HG03097 (cell line): ENCODE measurements at regions not wholly inside any gene's neighbourhood (a gene's known extent, or its start where the extent isn't known, plus 50 kb on each side); places are given as distances from the start of the nearest gene placed in this dataset.
A peak's percentile ranks its signal among the peaks of the same experiment; 100 is the strongest.

Source experiments
- ATAC-seq: cut with Tn5 transposase; IDR thresholded peaks from one replicate; pipeline ENCODE4 v1.9.1; 2021; ENCODE audit not compliant: unreplicated experiment, low FRiP score

- no peak for ATAC-seq
Observed at GRCh38 chr2:62447411-62447810, 58.6 kb downstream of the TMEM17 start.

- ATAC-seq = no peak
Observed at GRCh38 chr2:62446491-62446890, 59.5 kb downstream of the TMEM17 start.

- no peak for ATAC-seq
Observed at GRCh38 chr2:62443886-62444285, 62.1 kb downstream of the TMEM17 start.

- no peak for ATAC-seq
Observed at GRCh38 chr2:62443471-62443870, 62.5 kb downstream of the TMEM17 start.

GRCh38 chr2:62441824-62442223, 64.2 kb downstream of the TMEM17 start:
- no peak for ATAC-seq

- ATAC-seq = no peak
Observed at GRCh38 chr2:62441421-62441820, 64.6 kb downstream of the TMEM17 start.

- ATAC-seq = no peak
Observed at GRCh38 chr2:62440281-62440946, 65.6 kb downstream of the TMEM17 start.

- no peak for ATAC-seq
Observed at GRCh38 chr2:62439425-62439824, 66.6 kb downstream of the TMEM17 start.

- no peak for ATAC-seq
Observed at GRCh38 chr2:62437785-62438184, 68.2 kb downstream of the TMEM17 start.

- ATAC-seq = no peak
Observed at GRCh38 chr2:62435720-62436119, 70.3 kb downstream of the TMEM17 start.

- no peak for ATAC-seq
Observed at GRCh38 chr2:62432407-62432806, 73.6 kb downstream of the TMEM17 start.

- no peak for ATAC-seq
Observed at GRCh38 chr2:62431512-62431911, 74.5 kb downstream of the TMEM17 start.

GRCh38 chr2:62430146-62430545, 75.8 kb downstream of the TMEM17 start:
- no peak for ATAC-seq

- no peak for ATAC-seq
Observed at GRCh38 chr2:62427146-62427545, 78.8 kb downstream of the TMEM17 start.

- ATAC-seq = no peak
Observed at GRCh38 chr2:62426154-62426912, 79.7 kb downstream of the TMEM17 start.

- no peak for ATAC-seq
Observed at GRCh38 chr2:62425684-62426083, 80.3 kb downstream of the TMEM17 start.

GRCh38 chr2:62424899-62425298, 81.1 kb downstream of the TMEM17 start:
- ATAC-seq = no peak

- ATAC-seq = no peak
Observed at GRCh38 chr2:62423883-62424458, 82.0 kb downstream of the TMEM17 start.

- ATAC-seq = no peak
Observed at GRCh38 chr2:62423235-62423634, 82.8 kb downstream of the TMEM17 start.

GRCh38 chr2:62415518-62415917, 90.5 kb downstream of the TMEM17 start:
- no peak for ATAC-seq

GRCh38 chr2:62415019-62415431, 91.0 kb downstream of the TMEM17 start:
- peak; percentile 48 for ATAC-seq

- ATAC-seq = no peak
Observed at GRCh38 chr2:62413116-62413663, 92.8 kb downstream of the TMEM17 start.
